ENCODE measurements at regions not wholly inside any gene's neighbourhood (a gene's known extent, or its start where the extent isn't known, plus 50 kb on each side); places are given as distances from the start of the nearest gene placed in this dataset.

GRCh38 chr18:71130351-71130750 lies 841.5 kb downstream of the SOCS6 start:
- ChIA-PET POLR2A (no interaction called here), CTCF (no interaction called here)
- no peak for TF ChIP-seq ZNF384 (IDR thresholded peaks at IDR 0.05)
- no peak for TF ChIP-seq NFRKB (IDR thresholded peaks at IDR 0.05)
- TF ChIP-seq FOXM1 (IDR thresholded peaks at IDR 0.05; ENCODE audit: borderline replicate concordance) = no peak
- no peak for TF ChIP-seq FOXK2 (IDR thresholded peaks at IDR 0.05)
- TF ChIP-seq HDGF (IDR thresholded peaks at IDR 0.05; ENCODE audit: borderline replicate concordance) = no peak
- no peak for TF ChIP-seq TARDBP (IDR thresholded peaks at IDR 0.05)
- no peak for TF ChIP-seq PKNOX1 (IDR thresholded peaks at IDR 0.05)
- TF ChIP-seq FOXA1 (IDR thresholded peaks at IDR 0.05) = no peak
- no peak for TF ChIP-seq SP1 (IDR thresholded peaks at IDR 0.05)
- TF ChIP-seq ARNT (IDR thresholded peaks at IDR 0.05) = no peak
- no peak for TF ChIP-seq ELF4 (IDR thresholded peaks at IDR 0.05)
- no peak for TF ChIP-seq SUZ12 (IDR thresholded peaks at IDR 0.05)
- no peak for TF ChIP-seq LEF1 (IDR thresholded peaks at IDR 0.05; ENCODE audit: borderline replicate concordance)
- no peak for TF ChIP-seq BHLHE40 (IDR thresholded peaks at IDR 0.05; ENCODE audit: borderline replicate concordance)
- no peak for TF ChIP-seq L3MBTL2 (conservative IDR thresholded peaks at IDR 0.05)
- TF ChIP-seq CTBP1 (IDR thresholded peaks at IDR 0.05; ENCODE audit: borderline replicate concordance) = no peak
- DNase-seq (ENCODE audit: extremely low spot score) = no peak

GRCh38 chr18:71125581-71125980 lies 836.7 kb downstream of the SOCS6 start:
- POLR2A ChIA-PET = no interaction called here
- DNase-seq (ENCODE audit: extremely low spot score) = no peak
- no peak for TF ChIP-seq FOXK2 (IDR thresholded peaks at IDR 0.05)
- TF ChIP-seq ELF4 (IDR thresholded peaks at IDR 0.05) = no peak
- CTCF ChIA-PET = no interaction called here

- DNase-seq (ENCODE audit: extremely low spot score) = no peak
- no peak for TF ChIP-seq ELF4 (IDR thresholded peaks at IDR 0.05)
- TF ChIP-seq ARNT (IDR thresholded peaks at IDR 0.05) = no peak
- TF ChIP-seq L3MBTL2 (conservative IDR thresholded peaks at IDR 0.05) = no peak
- TF ChIP-seq PKNOX1 (IDR thresholded peaks at IDR 0.05) = no peak
- TF ChIP-seq SP1 (IDR thresholded peaks at IDR 0.05) = no peak
- no peak for TF ChIP-seq FOXK2 (IDR thresholded peaks at IDR 0.05)
- no peak for TF ChIP-seq NFRKB (IDR thresholded peaks at IDR 0.05)
- TF ChIP-seq CTBP1 (IDR thresholded peaks at IDR 0.05; ENCODE audit: borderline replicate concordance) = no peak
- TF ChIP-seq HDGF (IDR thresholded peaks at IDR 0.05; ENCODE audit: borderline replicate concordance) = no peak
- no peak for TF ChIP-seq FOXM1 (IDR thresholded peaks at IDR 0.05; ENCODE audit: borderline replicate concordance)
- no peak for TF ChIP-seq TARDBP (IDR thresholded peaks at IDR 0.05)
- no peak for TF ChIP-seq BHLHE40 (IDR thresholded peaks at IDR 0.05; ENCODE audit: borderline replicate concordance)
- TF ChIP-seq LEF1 (IDR thresholded peaks at IDR 0.05; ENCODE audit: borderline replicate concordance) = no peak
- CTCF ChIA-PET = no interaction called here
- POLR2A ChIA-PET = no interaction called here
Observed at GRCh38 chr18:71116535-71116934, 827.7 kb downstream of the SOCS6 start.

- ChIA-PET CTCF (no interaction called here), POLR2A (no interaction called here)
- TF ChIP-seq LEF1 (IDR thresholded peaks at IDR 0.05; ENCODE audit: borderline replicate concordance) = no peak
- TF ChIP-seq NFRKB (IDR thresholded peaks at IDR 0.05) = no peak
- TF ChIP-seq FOXA1 (IDR thresholded peaks at IDR 0.05) = no peak
- no peak for TF ChIP-seq TARDBP (IDR thresholded peaks at IDR 0.05)
- no peak for DNase-seq (ENCODE audit: extremely low spot score)
Observed at GRCh38 chr18:71115261-71115660, 826.4 kb downstream of the SOCS6 start.

- DNase-seq (ENCODE audit: extremely low spot score) = no peak
- CTCF ChIA-PET = no interaction called here
- TF ChIP-seq TARDBP (IDR thresholded peaks at IDR 0.05) (no peak), BHLHE40 (IDR thresholded peaks at IDR 0.05; ENCODE audit: borderline replicate concordance) (no peak), NFRKB (IDR thresholded peaks at IDR 0.05) (no peak), ZNF384 (IDR thresholded peaks at IDR 0.05) (no peak), L3MBTL2 (conservative IDR thresholded peaks at IDR 0.05) (no peak), ELF4 (IDR thresholded peaks at IDR 0.05) (no peak)
- POLR2A ChIA-PET = no interaction called here
Observed at GRCh38 chr18:71114550-71115210, 825.8 kb downstream of the SOCS6 start.

GRCh38 chr18:71107244-71107643 lies 818.4 kb downstream of the SOCS6 start:
- ChIA-PET POLR2A (no interaction called here), CTCF (no interaction called here)
- TF ChIP-seq TARDBP (IDR thresholded peaks at IDR 0.05) (no peak), SUZ12 (IDR thresholded peaks at IDR 0.05) (no peak), ZNF384 (IDR thresholded peaks at IDR 0.05) (no peak), PKNOX1 (IDR thresholded peaks at IDR 0.05) (no peak), FOXK2 (IDR thresholded peaks at IDR 0.05) (no peak), NFRKB (IDR thresholded peaks at IDR 0.05) (no peak)
- DNase-seq (ENCODE audit: extremely low spot score) = no peak

GRCh38 chr18:71106701-71107100 lies 817.9 kb downstream of the SOCS6 start:
- TF ChIP-seq SP1 (IDR thresholded peaks at IDR 0.05) (no peak), LEF1 (IDR thresholded peaks at IDR 0.05; ENCODE audit: borderline replicate concordance) (no peak), PKNOX1 (IDR thresholded peaks at IDR 0.05) (no peak), L3MBTL2 (conservative IDR thresholded peaks at IDR 0.05) (no peak), ELF4 (IDR thresholded peaks at IDR 0.05) (no peak), FOXM1 (IDR thresholded peaks at IDR 0.05; ENCODE audit: borderline replicate concordance) (no peak), ARNT (IDR thresholded peaks at IDR 0.05) (no peak), TARDBP (IDR thresholded peaks at IDR 0.05) (no peak), NFRKB (IDR thresholded peaks at IDR 0.05) (no peak), BHLHE40 (IDR thresholded peaks at IDR 0.05; ENCODE audit: borderline replicate concordance) (no peak), FOXA1 (IDR thresholded peaks at IDR 0.05) (no peak), SUZ12 (IDR thresholded peaks at IDR 0.05) (no peak), HDGF (IDR thresholded peaks at IDR 0.05; ENCODE audit: borderline replicate concordance) (no peak), CTBP1 (IDR thresholded peaks at IDR 0.05; ENCODE audit: borderline replicate concordance) (no peak), FOXK2 (IDR thresholded peaks at IDR 0.05) (no peak), ZNF384 (IDR thresholded peaks at IDR 0.05) (no peak)
- no peak for DNase-seq (ENCODE audit: extremely low spot score)
- POLR2A ChIA-PET = no interaction called here
- CTCF ChIA-PET = no interaction called here
